IMR-90 (cell line): ENCODE measurements at regions not wholly inside any gene's neighbourhood (a gene's known extent, or its start where the extent isn't known, plus 50 kb on each side); places are given as distances from the start of the nearest gene placed in this dataset.
A peak's percentile ranks its signal among the peaks of the same experiment; 100 is the strongest.

Experiments
- ATAC-seq: fragments of 200-7000 bp; cut with Tn5 transposase; 2 replicates; pipeline ENCODE4 v1.9.1; 2020; ENCODE audit warnings: low read depth, mild to moderate bottlenecking, moderate library complexity
- BruUV-seq: library from RNA; stranded (reverse); fragments of 400-500 nt; replicated peaks from 2 replicates; lab custom pipeline; 2021; lab: Mats Ljungman, UMichigan
- CTCF ChIA-PET: fragments of 300-600 bp; formaldehyde crosslinking; extraction: SDS; loops from one replicate; lab custom pipeline; 2021; ENCODE audit warnings: antibody characterized with exemption; lab: Yijun Ruan, JAX
- POLR2A ChIA-PET: fragments of 300-600 bp; sonication (Branson Sonifier 250); formaldehyde crosslinking; loops from one replicate; lab custom pipeline; 2022; ENCODE audit warnings: antibody characterized with exemption; ENCODE audit not compliant: unreplicated experiment; lab: Charles Lee
- DNase-seq: peaks from one replicate; pipeline ENCODE4 v3.0.0; 2013
- H2AFZ ChIP-seq: replicated peaks from 2 replicates; pipeline ENCODE3; 2013; ENCODE audit warnings: low read length, mild to moderate bottlenecking; ENCODE audit not compliant: poor library complexity
- H2AK5ac ChIP-seq: 2 replicates; pipeline ENCODE4 v1.6.1; 2013; ENCODE audit warnings: low read depth, low read length, inconsistent platforms
- H2AK9ac ChIP-seq: replicated peaks from 2 replicates; pipeline ENCODE3; 2013; ENCODE audit warnings: mild to moderate bottlenecking, low read depth, low read length, moderate library complexity; ENCODE audit not compliant: poor library complexity
- H2BK120ac ChIP-seq: 2 replicates; pipeline ENCODE4 v1.6.1; 2013; ENCODE audit warnings: low read depth, low read length, inconsistent platforms
- H2BK15ac ChIP-seq: 3 replicates; pipeline ENCODE4 v1.6.1; 2013; ENCODE audit warnings: low read depth, low read length, inconsistent platforms
- H2BK20ac ChIP-seq: 2 replicates; pipeline ENCODE4 v1.6.1; 2013; ENCODE audit warnings: low read depth, mild to moderate bottlenecking, inconsistent platforms, low read length, moderate library complexity
- H2BK5ac ChIP-seq: 2 replicates; pipeline ENCODE4 v1.6.1; 2013; ENCODE audit warnings: mild to moderate bottlenecking, low read depth, low read length, inconsistent platforms; ENCODE audit not compliant: poor library complexity, severe bottlenecking
- H3K14ac ChIP-seq: replicated peaks from 2 replicates; pipeline ENCODE4 v1.6.1; 2013; ENCODE audit warnings: low read depth, low read length, inconsistent platforms
- H3K18ac ChIP-seq: 2 replicates; pipeline ENCODE4 v1.6.1; 2013; ENCODE audit warnings: low read depth, low read length, control low read depth
- H3K23ac ChIP-seq: 2 replicates; pipeline ENCODE4 v1.6.1; 2013; ENCODE audit warnings: low read depth, low read length, inconsistent platforms
- H3K27ac ChIP-seq: 2 replicates; pipeline ENCODE4 v1.5.1; 2013; ENCODE audit warnings: mild to moderate bottlenecking, control low read depth, low read length; ENCODE audit not compliant: insufficient read depth
- H3K27me3 ChIP-seq: 2 replicates; pipeline ENCODE4 v1.6.1; 2013; ENCODE audit warnings: low read length; ENCODE audit not compliant: control insufficient read depth, insufficient read depth
- H3K36me3 ChIP-seq: 2 replicates; pipeline ENCODE4 v1.6.1; 2013; ENCODE audit warnings: low read length, mixed read lengths; ENCODE audit not compliant: control insufficient read depth, insufficient read depth
- H3K4ac ChIP-seq: 2 replicates; pipeline ENCODE4 v1.6.1; 2013; ENCODE audit warnings: low read depth, low read length, inconsistent platforms
- H3K4me1 ChIP-seq: 2 replicates; pipeline ENCODE4 v1.6.1; 2013; ENCODE audit warnings: low read length, mixed read lengths; ENCODE audit not compliant: control insufficient read depth, insufficient read depth
- H3K4me2 ChIP-seq: 2 replicates; pipeline ENCODE4 v1.6.1; 2013; ENCODE audit warnings: low read depth, mild to moderate bottlenecking, control low read depth, low read length, moderate library complexity
- H3K4me3 ChIP-seq: 2 replicates; pipeline ENCODE4 v1.5.1; 2013; ENCODE audit warnings: low read depth, mild to moderate bottlenecking, control low read depth, low read length, moderate library complexity; ENCODE audit not compliant: insufficient read depth
- H3K56ac ChIP-seq: 2 replicates; pipeline ENCODE4 v1.6.1; 2013; ENCODE audit warnings: low read length, inconsistent platforms; ENCODE audit not compliant: insufficient read depth; ENCODE audit errors: extremely low read depth
- H3K79me1 ChIP-seq, 2 experiments: 2 replicates each; pipeline ENCODE4 v1.6.1; 2013; ENCODE audit warnings: low read length in 2 of 2, inconsistent platforms in 1 of 2, low read depth in 1 of 2
- H3K9ac ChIP-seq: 2 replicates; pipeline ENCODE4 v1.6.1; 2013; ENCODE audit warnings: low read depth, low read length, control low read depth
- H3K9me1 ChIP-seq: 2 replicates; pipeline ENCODE4 v1.6.1; 2013; ENCODE audit warnings: low read length, inconsistent platforms; ENCODE audit not compliant: insufficient read depth
- H3K9me3 ChIP-seq: 2 replicates; pipeline ENCODE4 v1.6.1; 2013; ENCODE audit warnings: low read length; ENCODE audit not compliant: control insufficient read depth, insufficient read depth
- H4K20me1 ChIP-seq: 2 replicates; pipeline ENCODE4 v1.6.1; 2013; ENCODE audit warnings: low read length, inconsistent platforms; ENCODE audit not compliant: insufficient read depth
- H4K5ac ChIP-seq: 2 replicates; pipeline ENCODE4 v1.6.1; 2013; ENCODE audit warnings: mild to moderate bottlenecking, low read depth, low read length, control low read depth
- H4K8ac ChIP-seq, 2 experiments: 2 replicates each; pipeline ENCODE4 v1.6.1; 2013; ENCODE audit warnings: low read depth in 2 of 2, low read length in 2 of 2, control low read depth in 1 of 2, inconsistent platforms in 1 of 2
- H4K91ac ChIP-seq: 2 replicates; pipeline ENCODE4 v1.6.1; 2013; ENCODE audit warnings: low read depth, low read length, inconsistent platforms; ENCODE audit not compliant: insufficient read depth
- BHLHE40 ChIP-seq: fragments of 150-350 bp; IDR thresholded peaks from 2 replicates; pipeline ENCODE4 v1.6.1; 2016; ENCODE audit warnings: mild to moderate bottlenecking, low read depth, low read length
- CEBPB ChIP-seq: IDR thresholded peaks from 2 replicates; pipeline ENCODE4 v1.6.1; 2012; ENCODE audit warnings: low read depth, low read length, improper control_type of control experiment
- CTCF ChIP-seq: conservative IDR thresholded peaks from 2 replicates; pipeline ENCODE4 v1.5.1; 2012; ENCODE audit warnings: mild to moderate bottlenecking, low read depth, low read length, improper control_type of control experiment
- ELK1 ChIP-seq: fragments of 150-350 bp; IDR thresholded peaks from 2 replicates; pipeline ENCODE4 v1.6.1; 2016; ENCODE audit warnings: low read depth, mild to moderate bottlenecking, low read length, moderate library complexity, borderline replicate concordance
- FOS ChIP-seq: fragments of 150-350 bp; IDR thresholded peaks from 2 replicates; pipeline ENCODE4 v1.6.1; 2016; ENCODE audit warnings: low read depth, low read length
- MAFK ChIP-seq: IDR thresholded peaks from 2 replicates; pipeline ENCODE4 v1.6.1; 2012; ENCODE audit warnings: low read depth, low read length, improper control_type of control experiment
- MAZ ChIP-seq: IDR thresholded peaks from 2 replicates; pipeline ENCODE4 v1.6.1; 2012; ENCODE audit warnings: low read depth, mild to moderate bottlenecking, low read length, improper control_type of control experiment, moderate library complexity, borderline replicate concordance
- NFE2L2 ChIP-seq: fragments of 150-350 bp; IDR thresholded peaks from 2 replicates; pipeline ENCODE4 v1.6.1; 2016; ENCODE audit warnings: low read depth, mild to moderate bottlenecking, low read length
- POLR2A ChIP-seq: IDR thresholded peaks from 2 replicates; pipeline ENCODE4 v1.6.1; 2012; ENCODE audit warnings: mild to moderate bottlenecking, low read depth, low read length
- RAD21 ChIP-seq: IDR thresholded peaks from 2 replicates; pipeline ENCODE4 v1.6.1; 2012; ENCODE audit warnings: low read length, improper control_type of control experiment
- RCOR1 ChIP-seq: IDR thresholded peaks from 2 replicates; pipeline ENCODE4 v1.6.1; 2012; ENCODE audit warnings: mild to moderate bottlenecking, low read length, improper control_type of control experiment; ENCODE audit not compliant: insufficient replicate concordance
- RFX5 ChIP-seq: IDR thresholded peaks from 2 replicates; pipeline ENCODE4 v1.8.0; 2012; ENCODE audit warnings: low read depth, mild to moderate bottlenecking, low read length, moderate library complexity
- SMC3 ChIP-seq: fragments of 150-350 bp; IDR thresholded peaks from 2 replicates; pipeline ENCODE4 v1.6.1; 2016; ENCODE audit warnings: low read depth, mild to moderate bottlenecking, antibody characterized with exemption, low read length, moderate library complexity
- USF2 ChIP-seq: fragments of 150-350 bp; IDR thresholded peaks from 2 replicates; pipeline ENCODE4 v1.6.1; 2017; ENCODE audit warnings: mild to moderate bottlenecking, antibody characterized with exemption, low read length, low read depth
- WGBS, 2 experiments: methylation state at CpG; one replicate each; pipeline versions ENCODE4 v1.1.5 to v1.1.7; 2013; ENCODE audit warnings: missing lambda C conversion rate in 2 of 2; ENCODE audit not compliant: insufficient read length in 1 of 2; ENCODE audit errors: extremely low coverage in 2 of 2; 5-methylcytosine and 5-hydroxymethylcytosine counted together
- dilution Hi-C: fragments of 300-500 bp; cut with HindIII; formaldehyde crosslinking; loops from one replicate; pipeline ENCODE4 v1.14.3; 2018; ENCODE audit warnings: low sequenced_read_pairs; ENCODE audit not compliant: unreplicated experiment
- in situ Hi-C: fragments of 300-500 bp; cut with MboI; formaldehyde crosslinking; loops from 3 replicates; pipeline ENCODE4 v1.14.3; 2019; ENCODE audit warnings: low sequenced_read_pairs, inconsistent platforms, mixed read lengths
- intact Hi-C: fragments of 100-400 bp; cut with micrococcal nuclease; formaldehyde crosslinking; loops from 2 replicates; pipeline ENCODE4 v1.10.0; 2022

- Histone ChIP-seq H3K18ac (no peak overlapping the region), H2BK20ac (no peak overlapping the region), H3K27me3 (no peaks in the 10 kb centered on the region), H3K4me2 (no peak overlapping the region), H3K4me3 (no peak overlapping the region), H3K27ac (no peak overlapping the region), H4K8ac (no peak overlapping the region), H3K9ac (no peak overlapping the region), H2BK120ac (no peak overlapping the region), H2AK9ac (no peak overlapping the region), H3K36me3 (no peaks in the 10 kb centered on the region), H3K4me1 (no peaks in the 10 kb centered on the region), H3K56ac (no peak overlapping the region), H3K79me1 (no peaks in the 10 kb centered on the region), H3K23ac (no peak overlapping the region), H3K9me3 (no peaks in the 10 kb centered on the region), H4K20me1 (no peaks in the 10 kb centered on the region), H2BK15ac (no peak overlapping the region), H2AFZ (no peak overlapping the region), H3K9me1 (no peaks in the 10 kb centered on the region), H3K14ac (no peak overlapping the region), H4K91ac (no peak overlapping the region), H2BK5ac (no peak overlapping the region), H2AK5ac (no peak overlapping the region), H4K5ac (no peak overlapping the region), H3K4ac (no peak overlapping the region)
- no TSS peak for BruUV-seq
- no CpG with 5 or more reads among the region's 1 CpG for WGBS, 2 experiments
- ChIA-PET CTCF (interaction anchor here (0.6 to 2.6 kb wide), 6 partner anchors 11 to 387 kb away, joined by 3 to 10 read pairs (median 4); no protein-coding TSS in a partner anchor), POLR2A (no interaction called here)
- peak; percentile 29 for DNase-seq
- peak; percentile 51; the same call in 1 of the 2 replicates for ATAC-seq
- TF ChIP-seq NFE2L2 = no peak
- TF ChIP-seq CEBPB = no peak
- peak; percentile 64 for TF ChIP-seq SMC3
- no peak for TF ChIP-seq MAZ
- no peak for TF ChIP-seq POLR2A
- no peak for TF ChIP-seq BHLHE40
- TF ChIP-seq RFX5 = no peak
- TF ChIP-seq CTCF = peak; percentile 51
- TF ChIP-seq RCOR1 = no peak
- TF ChIP-seq FOS = no peak
- no peak for TF ChIP-seq USF2
- TF ChIP-seq MAFK = no peak
- TF ChIP-seq ELK1 = no peak
- peak; percentile 52 for TF ChIP-seq RAD21
- dilution Hi-C loops (no loop called here), intact Hi-C loops (loop anchor here (5.0 kb wide), 3 partner anchors 166 to 281 kb away; no protein-coding TSS in a partner anchor), in situ Hi-C loops (loop anchor here (10.0 kb wide), 1 partner anchor 183 kb away; no protein-coding TSS in a partner anchor)
These were observed 121.1 kb upstream of the MYO16 start for GRCh38 chr13:108508263-108508662.
